ENCODE measurements at regions not wholly inside any gene's neighbourhood (a gene's known extent, or its start where the extent isn't known, plus 50 kb on each side); places are given as distances from the start of the nearest gene placed in this dataset.

DNA sequence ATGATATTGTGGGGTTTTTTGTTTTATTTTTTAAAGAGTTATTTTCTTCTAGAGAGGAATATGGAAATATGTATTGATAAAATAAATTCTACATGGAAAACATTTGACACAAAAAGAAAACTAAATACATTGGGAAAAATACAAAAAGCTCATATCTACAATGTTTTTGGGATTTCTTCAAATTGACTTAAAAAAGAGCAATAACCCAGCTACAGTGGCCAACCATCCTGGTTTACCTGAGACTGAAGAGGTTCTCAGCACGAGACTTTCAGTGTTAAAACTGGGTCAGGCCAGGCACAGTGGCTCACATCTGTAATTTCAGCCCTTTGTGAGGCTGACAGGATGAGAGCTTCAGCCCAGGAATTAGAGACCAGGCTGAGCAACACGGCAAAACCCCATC lies 56.7 kb upstream of the MYCN start:
- no peak for DNase-seq (ENCODE audit: low spot score)

DNA sequence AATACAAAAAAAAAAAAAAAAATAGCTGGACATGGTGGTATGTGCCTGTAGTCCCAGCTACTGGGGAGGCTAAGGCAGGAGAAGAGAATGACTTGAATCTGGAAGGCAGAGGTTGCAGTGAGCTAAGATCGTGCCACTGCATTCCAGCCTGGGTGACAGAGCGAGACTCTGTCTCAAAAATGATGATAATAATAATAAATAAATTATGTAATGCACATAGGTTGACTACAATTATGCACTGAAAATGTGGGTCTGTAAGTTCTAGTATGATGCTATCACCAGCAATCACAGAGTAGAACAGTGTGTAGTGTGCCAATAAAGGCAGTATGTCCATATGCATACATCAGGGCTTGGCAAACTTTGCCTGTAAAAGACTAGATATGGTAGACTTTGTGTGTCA lies 55.6 kb upstream of the MYCN start:
- DNase-seq (ENCODE audit: low spot score): no peak

DNA sequence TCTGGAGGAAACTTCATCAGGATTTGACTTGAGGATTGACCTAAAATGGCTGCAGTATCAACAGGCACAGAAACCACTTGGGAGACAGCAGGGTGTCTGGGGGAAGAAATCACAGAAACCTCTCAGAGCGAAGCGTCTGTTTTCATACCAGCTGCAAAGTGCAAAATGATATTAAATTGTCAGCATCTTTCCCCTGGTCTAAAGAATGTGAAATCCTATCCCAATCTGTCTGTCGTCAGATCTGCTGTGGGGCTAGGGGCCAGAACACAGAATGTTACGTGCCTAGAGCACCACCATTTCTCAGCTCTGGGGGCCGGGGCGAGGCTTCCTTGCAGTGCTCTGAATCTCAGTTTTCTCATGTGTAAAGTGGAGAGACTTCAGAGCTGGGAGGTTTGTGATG lies 54.1 kb upstream of the MYCN start:
- DNase-seq (ENCODE audit: low spot score): no peak

GRCh38 chr2:15889442-15890123 lies 50.8 kb upstream of the MYCN start:
- no peak for DNase-seq (ENCODE audit: low spot score)

GRCh38 chr2:15890124-15890754 lies 50.1 kb upstream of the MYCN start:
- no peak for DNase-seq (ENCODE audit: low spot score)
